NB4 (cell line): ENCODE measurements at regions not wholly inside any gene's neighbourhood (a gene's known extent, or its start where the extent isn't known, plus 50 kb on each side); places are given as distances from the start of the nearest gene placed in this dataset.
"Not testable (repeated sequence)": the region's sequence is repeated elsewhere in the genome, so short reads cannot be mapped to it uniquely, and the experiment has no call there.

Experiments used
- CTCF ChIP-seq: IDR thresholded peaks from one replicate; pipeline ENCODE4 v1.5.1; 2012; ENCODE audit warnings: low read depth, low read length
- MYC ChIP-seq: IDR thresholded peaks from 2 replicates; pipeline ENCODE4 v1.6.1; 2011; ENCODE audit warnings: low read depth, low read length
- POLR2A ChIP-seq: IDR thresholded peaks from 2 replicates; pipeline ENCODE4 v1.6.1; 2011; ENCODE audit warnings: mild to moderate bottlenecking; ENCODE audit not compliant: insufficient read length; ENCODE audit errors: extremely low read depth

- TF ChIP-seq CTCF, POLR2A, MYC: not testable (repeated sequence)
Measured at GRCh38 chr4:165819126-165819525, 53.9 kb upstream of the TLL1 start.
